ENCODE measurements at regions not wholly inside any gene's neighbourhood (a gene's known extent, or its start where the extent isn't known, plus 50 kb on each side); places are given as distances from the start of the nearest gene placed in this dataset.

DNA sequence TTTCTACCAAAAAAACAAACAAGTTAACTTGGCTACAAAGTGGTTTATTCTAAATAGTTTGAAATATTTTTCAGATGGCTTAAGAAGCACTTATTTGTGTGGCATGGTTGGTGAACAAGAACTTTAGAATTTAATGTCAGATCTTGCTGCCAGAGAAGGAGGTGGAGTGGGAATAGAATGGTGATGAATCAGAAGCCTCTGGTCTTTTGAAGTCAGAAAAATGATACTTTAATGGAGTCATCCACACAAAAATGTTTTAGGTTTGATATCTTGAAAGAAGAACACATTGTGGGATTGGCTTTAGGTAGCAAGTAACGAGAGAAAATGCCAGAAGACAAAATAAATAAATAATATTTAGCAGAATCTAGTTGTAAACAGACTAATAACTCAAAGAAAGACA is 243.1 kb upstream of the FANCL start:
- no peak for TF ChIP-seq POLR2A (IDR thresholded peaks at IDR 0.05)
- TF ChIP-seq, protein P1, sequence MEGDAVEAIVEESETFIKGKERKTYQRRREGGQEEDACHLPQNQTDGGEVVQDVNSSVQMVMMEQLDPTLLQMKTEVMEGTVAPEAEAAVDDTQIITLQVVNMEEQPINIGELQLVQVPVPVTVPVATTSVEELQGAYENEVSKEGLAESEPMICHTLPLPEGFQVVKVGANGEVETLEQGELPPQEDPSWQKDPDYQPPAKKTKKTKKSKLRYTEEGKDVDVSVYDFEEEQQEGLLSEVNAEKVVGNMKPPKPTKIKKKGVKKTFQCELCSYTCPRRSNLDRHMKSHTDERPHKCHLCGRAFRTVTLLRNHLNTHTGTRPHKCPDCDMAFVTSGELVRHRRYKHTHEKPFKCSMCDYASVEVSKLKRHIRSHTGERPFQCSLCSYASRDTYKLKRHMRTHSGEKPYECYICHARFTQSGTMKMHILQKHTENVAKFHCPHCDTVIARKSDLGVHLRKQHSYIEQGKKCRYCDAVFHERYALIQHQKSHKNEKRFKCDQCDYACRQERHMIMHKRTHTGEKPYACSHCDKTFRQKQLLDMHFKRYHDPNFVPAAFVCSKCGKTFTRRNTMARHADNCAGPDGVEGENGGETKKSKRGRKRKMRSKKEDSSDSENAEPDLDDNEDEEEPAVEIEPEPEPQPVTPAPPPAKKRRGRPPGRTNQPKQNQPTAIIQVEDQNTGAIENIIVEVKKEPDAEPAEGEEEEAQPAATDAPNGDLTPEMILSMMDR (IDR thresholded peaks at IDR 0.05): no peak
